ENCODE measurements at regions not wholly inside any gene's neighbourhood (a gene's known extent, or its start where the extent isn't known, plus 50 kb on each side); places are given as distances from the start of the nearest gene placed in this dataset.

DNA sequence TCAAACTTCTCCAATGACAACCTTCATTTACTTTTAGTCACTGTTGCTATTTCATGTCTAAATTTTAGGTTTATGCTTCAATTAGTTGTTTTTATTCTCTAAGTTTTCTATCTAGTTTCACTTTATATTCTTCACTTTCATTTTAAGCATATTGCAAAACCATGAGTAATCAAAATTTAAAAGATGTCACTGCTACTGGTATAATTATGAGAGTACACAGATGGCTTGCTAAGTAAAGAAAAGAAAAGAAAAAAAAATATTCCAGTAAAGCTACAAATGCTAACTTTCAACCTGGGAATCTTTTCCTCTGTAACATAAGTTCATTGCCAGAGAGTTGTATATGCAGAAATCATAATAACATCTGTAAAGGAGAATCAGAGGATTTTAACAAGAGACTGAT lies 1624.7 kb downstream of the PCDH9 start:
- TF ChIP-seq, protein P1, sequence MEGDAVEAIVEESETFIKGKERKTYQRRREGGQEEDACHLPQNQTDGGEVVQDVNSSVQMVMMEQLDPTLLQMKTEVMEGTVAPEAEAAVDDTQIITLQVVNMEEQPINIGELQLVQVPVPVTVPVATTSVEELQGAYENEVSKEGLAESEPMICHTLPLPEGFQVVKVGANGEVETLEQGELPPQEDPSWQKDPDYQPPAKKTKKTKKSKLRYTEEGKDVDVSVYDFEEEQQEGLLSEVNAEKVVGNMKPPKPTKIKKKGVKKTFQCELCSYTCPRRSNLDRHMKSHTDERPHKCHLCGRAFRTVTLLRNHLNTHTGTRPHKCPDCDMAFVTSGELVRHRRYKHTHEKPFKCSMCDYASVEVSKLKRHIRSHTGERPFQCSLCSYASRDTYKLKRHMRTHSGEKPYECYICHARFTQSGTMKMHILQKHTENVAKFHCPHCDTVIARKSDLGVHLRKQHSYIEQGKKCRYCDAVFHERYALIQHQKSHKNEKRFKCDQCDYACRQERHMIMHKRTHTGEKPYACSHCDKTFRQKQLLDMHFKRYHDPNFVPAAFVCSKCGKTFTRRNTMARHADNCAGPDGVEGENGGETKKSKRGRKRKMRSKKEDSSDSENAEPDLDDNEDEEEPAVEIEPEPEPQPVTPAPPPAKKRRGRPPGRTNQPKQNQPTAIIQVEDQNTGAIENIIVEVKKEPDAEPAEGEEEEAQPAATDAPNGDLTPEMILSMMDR (conservative IDR thresholded peaks at IDR 0.05), result no peak
- TF ChIP-seq ZFX (IDR thresholded peaks at IDR 0.05), result no peak

All from C4-2B (cell line).